Endothelial cell of umbilical vein (primary cell): ENCODE measurements at regions not wholly inside any gene's neighbourhood (a gene's known extent, or its start where the extent isn't known, plus 50 kb on each side); places are given as distances from the start of the nearest gene placed in this dataset.

Experiments
- BruUV-seq: library from RNA; stranded (reverse); fragments of 400-500 nt; replicated peaks from 2 replicates; lab custom pipeline; 2021; lab: Mats Ljungman, UMichigan
- CTCF ChIA-PET: fragments of 300-600, 350-600 bp; sonication (Branson Sonifier 250); formaldehyde crosslinking; loops from one replicate; lab custom pipeline; 2021; ENCODE audit warnings: antibody characterized with exemption, inconsistent platforms; lab: Charles Lee
- POLR2A ChIA-PET: fragments of 300-600, 350-600 bp; sonication (Branson Sonifier 250); formaldehyde crosslinking; loops from one replicate; lab custom pipeline; 2021; ENCODE audit warnings: antibody characterized with exemption, inconsistent platforms; lab: Charles Lee
- DNase-seq: peaks from one replicate; pipeline ENCODE4 v3.0.0-alpha.2; 2011; ENCODE audit warnings: low read depth, low spot score
- FAIRE-seq: peaks from 2 replicates; lab custom pipeline; 2011; peaks lifted over from hg19 to GRCh38; lab: Jason Lieb, UNC
- H2AFZ ChIP-seq: 2 replicates; pipeline ENCODE4 v1.6.0; 2012; ENCODE audit warnings: low read depth, low read length, control low read depth, inconsistent platforms
- H3K27ac ChIP-seq: 2 replicates; pipeline ENCODE4 v1.5.1; 2011; ENCODE audit warnings: low read depth, mild to moderate bottlenecking, control low read depth, low read length, moderate library complexity; ENCODE audit not compliant: insufficient read depth
- H3K27me3 ChIP-seq, 2 experiments: 2 replicates each; pipeline versions ENCODE4 v1.6.0 to v1.6.1; 2011; ENCODE audit warnings: low read length in 2 of 2, mixed read lengths in 1 of 2; ENCODE audit not compliant: control insufficient read depth in 2 of 2, insufficient read depth in 2 of 2
- H3K36me3 ChIP-seq, 2 experiments: 2 replicates in 1 of 2; 3 replicates in 1 of 2; pipeline ENCODE4 v1.5.1; 2011; ENCODE audit warnings: low read length in 2 of 2, mild to moderate bottlenecking in 1 of 2, moderate library complexity in 1 of 2; ENCODE audit not compliant: control insufficient read depth in 2 of 2, insufficient read depth in 2 of 2; ENCODE audit errors: extremely low read depth in 1 of 2
- H3K4me1 ChIP-seq: 3 replicates; pipeline ENCODE4 v1.5.1; 2011; ENCODE audit warnings: mild to moderate bottlenecking, low read length; ENCODE audit not compliant: control insufficient read depth, insufficient read depth; ENCODE audit errors: extremely low read depth
- H3K4me2 ChIP-seq: 2 replicates; pipeline ENCODE4 v1.6.1; 2011; ENCODE audit warnings: low read length, control low read depth, mixed read lengths; ENCODE audit not compliant: insufficient read depth
- H3K4me3 ChIP-seq, 3 experiments: fragments of 200-600 bp in 1 of 3; sonication (generic), shearing (Covaris generic) in 1 of 3; replicated peaks in 1 of 3; 2 replicates each; pipeline ENCODE4 v1.5.1; 2011 to 2016; ENCODE audit warnings: control low read depth in 3 of 3, low read length in 3 of 3, mild to moderate bottlenecking in 2 of 3, inconsistent platforms in 1 of 3, low read depth in 1 of 3, moderate library complexity in 1 of 3; ENCODE audit not compliant: insufficient read depth in 1 of 3
- H3K79me2 ChIP-seq: 2 replicates; pipeline ENCODE4 v1.6.0; 2012; ENCODE audit warnings: low read length, inconsistent platforms; ENCODE audit not compliant: control insufficient read depth, insufficient read depth
- H3K9ac ChIP-seq: replicated peaks from 2 replicates; pipeline ENCODE3; 2011; ENCODE audit warnings: low read length, control low read depth; ENCODE audit not compliant: insufficient read depth; ENCODE audit errors: extremely low read depth
- H3K9me1 ChIP-seq: replicated peaks from 3 replicates; pipeline ENCODE4 v1.6.0; 2011; ENCODE audit warnings: mild to moderate bottlenecking, low read length; ENCODE audit not compliant: control insufficient read depth, insufficient read depth; ENCODE audit errors: extremely low read depth
- H3K9me3 ChIP-seq: replicated peaks from 2 replicates; pipeline ENCODE4 v1.5.1; 2012; ENCODE audit warnings: low read length, inconsistent platforms; ENCODE audit not compliant: control insufficient read depth, insufficient read depth
- H4K20me1 ChIP-seq: replicated peaks from 2 replicates; pipeline ENCODE3; 2011; ENCODE audit warnings: mild to moderate bottlenecking, low read length; ENCODE audit not compliant: control insufficient read depth, insufficient read depth; ENCODE audit errors: extremely low read depth
- CTCF ChIP-seq, 2 donors: IDR thresholded peaks; 1 replicate in 1 of 2; 2 replicates in 1 of 2; pipeline ENCODE4 v1.5.1; 2011; ENCODE audit warnings: low read length in 2 of 2, mild to moderate bottlenecking in 2 of 2, moderate library complexity in 2 of 2, control low read depth in 1 of 2, inconsistent platforms in 1 of 2, low read depth in 1 of 2; ENCODE audit not compliant: insufficient read depth in 1 of 2; ENCODE audit errors: extremely low read depth in 1 of 2
- EZH2 ChIP-seq: IDR thresholded peaks from 2 replicates; pipeline ENCODE4 v1.6.1; 2012; ENCODE audit warnings: borderline replicate concordance, low read depth, mild to moderate bottlenecking, moderate library complexity, low read length, inconsistent platforms; ENCODE audit not compliant: severe bottlenecking
- FOS ChIP-seq: IDR thresholded peaks from 2 replicates; pipeline ENCODE4 v1.6.1; 2011; ENCODE audit warnings: mild to moderate bottlenecking, low read length, moderate library complexity, borderline replicate concordance; ENCODE audit not compliant: insufficient read depth
- GATA2 ChIP-seq: IDR thresholded peaks from 2 replicates; pipeline ENCODE4 v1.7.0; 2011; ENCODE audit warnings: low read depth, mild to moderate bottlenecking, moderate library complexity, mixed read lengths, low read length; ENCODE audit not compliant: insufficient read length, insufficient read depth
- JUN ChIP-seq: IDR thresholded peaks from 2 replicates; pipeline ENCODE4 v1.6.1; 2011; ENCODE audit warnings: borderline replicate concordance, low read depth; ENCODE audit not compliant: insufficient read length, insufficient read depth
- MAX ChIP-seq: IDR thresholded peaks from 2 replicates; pipeline ENCODE4 v1.6.1; 2011; ENCODE audit not compliant: insufficient read depth, insufficient read length
- dilution Hi-C: fragments of 300-500 bp; cut with MboI; formaldehyde crosslinking; loops from one replicate; pipeline ENCODE4 v1.15.0; 2019; ENCODE audit warnings: low sequenced_read_pairs; ENCODE audit not compliant: extremely low pct_ligation_motif_present
- intact Hi-C: fragments of 100-400 bp; cut with micrococcal nuclease; formaldehyde crosslinking; loops from one replicate; pipeline ENCODE4 v1.10.0; 2022

- Histone ChIP-seq H3K4me2 (no peak overlapping the region), H3K9me1 (no peaks in the 10 kb centered on the region), H3K36me3 (no peaks in the 10 kb centered on the region), H3K79me2 (no peaks in the 10 kb centered on the region), H4K20me1 (no peaks in the 10 kb centered on the region), H3K9ac (no peak overlapping the region), H3K9me3 (no peaks in the 10 kb centered on the region), H3K27ac (no peak overlapping the region), H3K4me3 (no peak overlapping the region), H3K27me3 (peaks cover 6 to 11% of the 10 kb centered on the region in 2 experiments), H2AFZ (no peak overlapping the region), H3K4me1 (no peaks in the 10 kb centered on the region)
- intact Hi-C loops (no loop called here), dilution Hi-C loops (no loop called here)
- TF ChIP-seq CTCF (IDR thresholded peaks at IDR 0.05; ENCODE audit: extremely low read depth in 1 of 2, insufficient read depth in 1 of 2, low read depth in 1 of 2, low read length in 2 of 2) (no peak), GATA2 (no peak), MAX (no peak)
- FAIRE-seq (no peak), DNase-seq (no peak)
- ChIA-PET CTCF (no interaction called here), POLR2A (no interaction called here)
- no TSS peak for BruUV-seq
Observed at GRCh38 chr17:65436871-65437270, 124.6 kb downstream of the AXIN2 start.

GRCh38 chr17:65434878-65435277, 126.6 kb downstream of the AXIN2 start:
- Histone ChIP-seq H3K79me2 (no peaks in the 10 kb centered on the region), H3K9ac (no peak overlapping the region), H2AFZ (no peak overlapping the region), H3K4me3 (no peak overlapping the region), H4K20me1 (no peaks in the 10 kb centered on the region), H3K4me1 (no peaks in the 10 kb centered on the region), H3K9me1 (no peaks in the 10 kb centered on the region), H3K4me2 (no peak overlapping the region), H3K9me3 (no peaks in the 10 kb centered on the region), H3K27ac (no peak overlapping the region), H3K36me3 (no peaks in the 10 kb centered on the region), H3K27me3 (peaks cover 4 to 11% of the 10 kb centered on the region in 2 experiments)
- intact Hi-C loops (no loop called here), dilution Hi-C loops (no loop called here)
- POLR2A ChIA-PET: no interaction called here
- CTCF ChIA-PET: interaction anchor here (1.3 kb wide), 1 partner anchor 203 kb away, joined by 3 read pairs; no protein-coding TSS in a partner anchor
- DNase-seq (no peak), FAIRE-seq (no peak)
- TF ChIP-seq JUN (no peak), EZH2 (no peak), FOS (no peak), GATA2 (no peak), CTCF (IDR thresholded peaks at IDR 0.05; ENCODE audit: extremely low read depth in 1 of 2, insufficient read depth in 1 of 2, low read depth in 1 of 2, low read length in 2 of 2) (no peak)
- BruUV-seq: no TSS peak
